GM19193 (cell line): ENCODE measurements at regions not wholly inside any gene's neighbourhood (a gene's known extent, or its start where the extent isn't known, plus 50 kb on each side); places are given as distances from the start of the nearest gene placed in this dataset.

Source experiments
- POLR2A ChIP-seq: IDR thresholded peaks from 4 replicates; pipeline ENCODE4 v1.6.1; 2011; ENCODE audit not compliant: insufficient read depth, insufficient read length; ENCODE audit errors: extremely low read depth

GRCh38 chr17:77660524-77660923, 298.0 kb upstream of the TNRC6C start:
- no peak for TF ChIP-seq POLR2A

GRCh38 chr17:77662833-77663232, 295.7 kb upstream of the TNRC6C start:
- no peak for TF ChIP-seq POLR2A

- TF ChIP-seq POLR2A: no peak
Observed at GRCh38 chr17:77664097-77664729, 294.3 kb upstream of the TNRC6C start.

- no peak for TF ChIP-seq POLR2A
Observed at GRCh38 chr17:77665833-77666232, 292.7 kb upstream of the TNRC6C start.

GRCh38 chr17:77666462-77666861, 292.0 kb upstream of the TNRC6C start:
- no peak for TF ChIP-seq POLR2A

DNA sequence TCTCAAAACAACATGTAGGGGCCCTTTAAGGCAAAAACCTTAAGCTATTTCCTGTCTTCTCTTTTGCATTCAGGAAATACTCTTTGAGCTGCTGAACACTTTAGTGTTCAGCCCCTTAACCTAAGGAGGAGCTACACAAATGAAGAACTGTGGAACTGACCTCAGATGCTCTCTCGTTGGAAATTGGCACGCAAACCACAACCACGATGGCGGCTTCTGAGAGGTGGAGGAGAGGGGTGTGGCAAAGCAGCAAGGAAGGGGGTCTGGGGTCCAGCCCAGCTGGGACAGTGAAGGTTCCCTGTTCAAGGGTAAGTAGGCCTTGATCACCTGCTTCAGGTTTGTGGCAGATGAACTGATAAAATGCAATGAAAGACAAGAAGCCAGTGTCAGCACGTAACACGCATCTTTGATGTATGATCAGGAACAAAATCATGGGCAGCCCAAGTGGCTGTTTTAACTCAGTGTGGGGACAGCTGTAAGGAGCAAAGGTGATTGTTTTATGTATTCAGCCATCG, 291.6 kb upstream of the TNRC6C start:
- TF ChIP-seq POLR2A: no peak

DNA sequence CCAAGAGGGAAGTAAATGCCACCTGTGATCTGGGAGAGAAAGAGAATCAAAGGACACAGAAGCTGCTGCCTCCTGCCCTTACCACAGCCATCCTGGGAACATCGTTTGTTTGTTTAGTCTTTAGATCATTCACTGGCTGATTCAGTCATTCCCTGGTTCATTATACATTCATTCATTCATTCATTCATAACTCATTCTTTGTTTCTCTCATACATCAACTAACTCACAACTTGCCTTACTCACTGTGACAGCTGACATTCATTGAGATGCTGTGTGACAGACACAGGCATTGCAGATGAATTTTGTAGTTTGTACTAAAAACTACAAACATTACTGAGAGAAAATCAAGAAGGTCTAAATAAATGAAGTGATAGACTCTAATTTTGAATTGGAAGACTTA, 291.0 kb upstream of the TNRC6C start:
- TF ChIP-seq POLR2A: no peak

DNA sequence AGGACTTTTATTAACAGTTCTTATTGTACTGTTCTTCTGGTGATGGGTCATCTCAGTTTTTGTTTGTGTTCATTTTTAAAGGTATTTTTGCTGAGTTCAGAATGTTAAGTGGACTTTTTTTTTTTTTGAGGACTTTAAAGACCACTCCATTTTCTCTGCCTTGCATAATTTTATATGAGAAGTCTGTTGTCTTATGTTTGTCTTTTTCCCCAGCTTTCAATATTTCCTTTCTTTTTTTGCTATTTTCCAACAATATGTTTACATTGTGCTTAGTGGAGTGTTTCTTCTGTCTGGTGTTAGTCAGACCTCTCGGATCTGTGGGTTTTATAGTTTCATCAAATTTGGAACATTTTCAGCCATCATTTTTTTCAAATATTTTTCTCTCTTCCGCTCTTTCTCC, 290.0 kb upstream of the TNRC6C start:
- no peak for TF ChIP-seq POLR2A

DNA sequence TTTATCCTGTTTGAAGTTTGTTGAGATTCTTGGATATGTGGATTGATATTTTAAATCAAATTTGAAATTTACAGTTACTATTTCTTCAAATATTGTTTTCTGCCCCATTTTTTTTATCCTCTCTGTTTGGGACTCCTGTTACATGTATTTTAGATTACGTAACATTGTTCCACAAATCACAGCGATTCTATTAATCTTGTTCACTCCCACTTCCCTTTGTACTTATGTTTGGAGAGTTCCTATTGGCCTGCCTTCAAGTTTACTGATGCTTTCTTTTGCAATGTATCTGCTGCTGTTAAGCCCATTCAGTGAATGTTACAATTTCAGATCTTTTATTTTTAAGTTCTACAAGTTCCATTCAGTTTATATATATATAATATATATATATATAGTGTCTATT, 288.3 kb upstream of the TNRC6C start:
- TF ChIP-seq POLR2A: no peak

- TF ChIP-seq POLR2A: no peak
Observed at GRCh38 chr17:77674358-77674757, 284.1 kb upstream of the TNRC6C start.

- TF ChIP-seq POLR2A: no peak
Observed at GRCh38 chr17:77675411-77675810, 283.1 kb upstream of the TNRC6C start.

GRCh38 chr17:77675816-77676215, 282.7 kb upstream of the TNRC6C start:
- TF ChIP-seq POLR2A: no peak

DNA sequence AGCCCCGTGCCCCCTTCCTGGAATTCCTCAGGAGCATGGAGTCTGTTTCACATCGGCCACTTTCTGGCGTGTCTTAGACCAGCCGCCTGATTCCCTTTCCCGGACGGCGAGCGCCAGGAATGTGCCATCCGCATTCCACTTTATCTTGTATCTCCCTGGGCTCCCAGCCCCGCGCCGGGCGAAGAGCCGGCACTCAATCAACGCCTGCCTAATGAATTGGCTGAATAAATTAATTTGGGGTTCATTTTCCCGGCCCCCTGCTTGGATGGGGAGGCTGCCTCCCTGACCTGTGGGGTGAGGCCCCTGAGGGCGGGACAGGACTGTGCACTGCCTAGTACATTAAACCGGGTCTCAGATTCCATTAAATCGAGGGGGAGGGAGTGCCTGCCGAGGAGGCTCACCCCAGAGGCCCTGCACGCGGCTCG, 282.3 kb upstream of the TNRC6C start:
- no peak for TF ChIP-seq POLR2A

DNA sequence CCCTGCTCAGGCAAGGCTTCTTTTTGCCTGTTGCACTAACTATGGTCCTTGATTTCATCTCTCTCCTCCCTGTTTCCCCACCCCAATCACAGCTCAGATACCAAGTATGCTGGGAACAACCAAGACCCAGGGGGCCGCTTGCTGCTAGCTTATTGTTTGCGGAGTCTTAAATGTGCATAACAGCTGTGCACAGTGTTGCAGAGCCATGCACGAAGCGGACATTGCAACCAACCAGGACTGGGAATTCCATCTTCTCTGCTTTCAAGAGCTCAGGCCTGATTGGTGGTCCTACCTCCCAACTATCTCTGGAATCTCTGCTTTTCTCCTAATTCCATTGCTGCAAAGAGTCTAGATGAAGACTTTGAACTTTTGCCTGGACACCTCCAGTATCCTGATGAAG, 281.3 kb upstream of the TNRC6C start:
- no peak for TF ChIP-seq POLR2A

- TF ChIP-seq POLR2A: no peak
Observed at GRCh38 chr17:77677630-77678029, 280.9 kb upstream of the TNRC6C start.

DNA sequence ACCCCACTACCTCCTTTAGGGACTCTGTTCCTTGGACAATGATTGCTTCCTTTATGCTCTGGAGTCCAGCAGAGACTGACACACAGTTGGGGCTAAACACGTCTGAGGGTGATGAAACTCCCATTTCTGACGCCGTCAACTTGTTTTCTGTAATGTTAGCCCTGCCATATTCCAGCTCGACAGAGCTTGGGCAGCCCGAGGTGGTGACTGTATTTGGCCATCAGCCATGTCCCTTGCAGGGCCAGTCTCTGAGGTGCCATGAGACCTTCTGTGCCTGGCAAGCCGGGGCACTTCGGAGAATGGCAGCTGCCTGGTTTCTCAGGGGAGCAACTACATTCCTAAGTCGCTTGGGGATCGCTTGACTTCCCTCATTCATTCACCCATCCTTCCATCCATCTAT, 278.9 kb upstream of the TNRC6C start:
- TF ChIP-seq POLR2A: no peak

GRCh38 chr17:77681861-77682260, 276.6 kb upstream of the TNRC6C start:
- no peak for TF ChIP-seq POLR2A

DNA sequence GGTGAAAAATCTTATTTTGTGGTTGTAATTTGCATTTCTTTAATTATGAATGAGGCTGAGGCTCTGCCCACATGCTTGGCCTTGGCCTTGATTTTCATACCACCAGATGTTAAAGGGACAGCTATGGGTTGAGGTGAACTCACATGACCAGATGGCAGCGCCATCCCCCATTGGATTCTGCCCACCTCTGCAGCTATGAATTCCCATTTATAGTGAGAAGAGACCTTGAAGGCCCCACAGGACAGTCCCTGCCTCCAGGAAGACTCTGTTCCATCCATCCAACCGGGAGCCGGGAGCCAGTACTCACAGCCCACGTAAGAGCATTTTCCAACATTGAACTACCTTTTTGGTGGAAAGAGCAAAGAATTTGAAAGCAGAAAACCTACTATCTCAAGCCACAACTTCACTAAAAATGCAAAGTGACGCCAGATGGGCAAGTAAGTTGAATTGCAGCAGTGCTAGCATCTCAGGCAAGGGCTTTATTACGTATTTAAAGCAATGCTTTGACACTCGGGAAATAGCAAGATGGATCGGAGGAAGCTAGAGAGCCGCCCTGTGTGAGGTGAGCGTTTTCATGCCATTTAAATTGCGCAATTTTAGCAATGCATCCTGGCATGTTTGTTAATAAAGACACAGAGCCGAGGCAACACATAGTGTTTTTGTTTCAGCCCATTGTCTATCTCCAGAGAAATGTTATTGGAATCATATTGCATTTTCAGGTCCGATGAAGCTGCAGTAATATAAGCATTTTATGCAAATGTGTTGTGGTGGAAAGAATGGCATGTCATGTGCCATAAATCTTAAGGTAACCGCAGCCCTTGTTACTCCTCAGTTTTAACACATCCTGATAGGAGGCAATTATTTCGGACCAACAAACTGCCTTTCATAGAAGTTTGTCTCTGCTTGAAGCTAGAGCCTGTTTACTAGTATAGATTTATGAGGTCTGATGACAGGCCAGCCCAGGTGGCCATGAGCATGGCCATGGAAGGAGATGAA, 273.4 kb upstream of the TNRC6C start:
- TF ChIP-seq POLR2A: no peak
